Osteocyte (in vitro differentiated cells): ENCODE measurements at regions not wholly inside any gene's neighbourhood (a gene's known extent, or its start where the extent isn't known, plus 50 kb on each side); places are given as distances from the start of the nearest gene placed in this dataset.

Experiments
- DNase-seq: peaks from one replicate; pipeline ENCODE4 v3.0.0; 2021; ENCODE audit warnings: mixed read lengths; ENCODE audit not compliant: unreplicated experiment; ENCODE audit errors: extremely low spot score
- H3K27ac Mint-ChIP-seq: one replicate; pipeline ENCODE4 v1.8.0; 2021; ENCODE audit warnings: mild to moderate bottlenecking, mixed read lengths; ENCODE audit not compliant: unreplicated experiment
- H3K27me3 Mint-ChIP-seq: one replicate; pipeline ENCODE4 v1.8.0; 2021; ENCODE audit warnings: mixed read lengths; ENCODE audit not compliant: unreplicated experiment
- H3K36me3 Mint-ChIP-seq: one replicate; pipeline ENCODE4 v1.8.0; 2021; ENCODE audit warnings: mixed read lengths; ENCODE audit not compliant: unreplicated experiment
- H3K4me1 Mint-ChIP-seq: one replicate; pipeline ENCODE4 v1.8.0; 2021; ENCODE audit warnings: mixed read lengths; ENCODE audit not compliant: unreplicated experiment
- H3K4me3 Mint-ChIP-seq: one replicate; pipeline ENCODE4 v1.8.0; 2021; ENCODE audit warnings: mild to moderate bottlenecking, moderate library complexity, mixed read lengths; ENCODE audit not compliant: unreplicated experiment
- H3K9me3 Mint-ChIP-seq: one replicate; pipeline ENCODE4 v1.8.0; 2021; ENCODE audit warnings: mixed read lengths; ENCODE audit not compliant: unreplicated experiment
- TF ChIP-seq, protein P1 (sequence below): fragments of 200-600 bp; sonication (generic); IDR thresholded peaks from 2 replicates; pipeline ENCODE4 v1.5.0; 2021; ENCODE audit warnings: antibody characterized with exemption, mild to moderate bottlenecking, moderate library complexity

DNA sequence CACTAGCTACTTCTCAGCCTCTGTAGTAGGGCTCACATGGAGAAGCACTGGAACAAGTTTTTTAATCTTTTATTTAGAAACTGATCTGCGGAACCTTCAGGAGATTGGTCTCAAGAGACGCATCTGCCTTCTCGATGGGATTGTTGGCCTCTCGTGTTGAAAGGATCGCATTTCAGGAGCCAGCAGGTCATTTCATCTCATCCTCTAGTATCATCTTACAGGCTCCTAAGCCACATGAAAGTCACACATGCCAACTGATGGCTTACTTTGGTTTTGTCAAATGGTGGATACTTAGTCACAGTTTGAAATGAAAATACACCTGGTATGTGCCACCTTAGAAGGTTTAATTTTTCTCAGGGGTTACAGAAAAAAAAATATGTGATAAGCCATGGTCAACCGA is 1703.6 kb downstream of the EFNB2 start:
- H3K4me1 Mint-ChIP-seq = no peaks in the 10 kb centered on the region
- peaks cover 4% of the 10 kb centered on the region for H3K9me3 Mint-ChIP-seq
- no peaks in the 10 kb centered on the region for H3K27me3 Mint-ChIP-seq
- DNase-seq = no peak
- peaks cover 3% of the 10 kb centered on the region for H3K36me3 Mint-ChIP-seq
- TF ChIP-seq, protein P1, sequence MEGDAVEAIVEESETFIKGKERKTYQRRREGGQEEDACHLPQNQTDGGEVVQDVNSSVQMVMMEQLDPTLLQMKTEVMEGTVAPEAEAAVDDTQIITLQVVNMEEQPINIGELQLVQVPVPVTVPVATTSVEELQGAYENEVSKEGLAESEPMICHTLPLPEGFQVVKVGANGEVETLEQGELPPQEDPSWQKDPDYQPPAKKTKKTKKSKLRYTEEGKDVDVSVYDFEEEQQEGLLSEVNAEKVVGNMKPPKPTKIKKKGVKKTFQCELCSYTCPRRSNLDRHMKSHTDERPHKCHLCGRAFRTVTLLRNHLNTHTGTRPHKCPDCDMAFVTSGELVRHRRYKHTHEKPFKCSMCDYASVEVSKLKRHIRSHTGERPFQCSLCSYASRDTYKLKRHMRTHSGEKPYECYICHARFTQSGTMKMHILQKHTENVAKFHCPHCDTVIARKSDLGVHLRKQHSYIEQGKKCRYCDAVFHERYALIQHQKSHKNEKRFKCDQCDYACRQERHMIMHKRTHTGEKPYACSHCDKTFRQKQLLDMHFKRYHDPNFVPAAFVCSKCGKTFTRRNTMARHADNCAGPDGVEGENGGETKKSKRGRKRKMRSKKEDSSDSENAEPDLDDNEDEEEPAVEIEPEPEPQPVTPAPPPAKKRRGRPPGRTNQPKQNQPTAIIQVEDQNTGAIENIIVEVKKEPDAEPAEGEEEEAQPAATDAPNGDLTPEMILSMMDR = no peak
- H3K27ac Mint-ChIP-seq = no peak overlapping the region
- no peak overlapping the region for H3K4me3 Mint-ChIP-seq

DNA sequence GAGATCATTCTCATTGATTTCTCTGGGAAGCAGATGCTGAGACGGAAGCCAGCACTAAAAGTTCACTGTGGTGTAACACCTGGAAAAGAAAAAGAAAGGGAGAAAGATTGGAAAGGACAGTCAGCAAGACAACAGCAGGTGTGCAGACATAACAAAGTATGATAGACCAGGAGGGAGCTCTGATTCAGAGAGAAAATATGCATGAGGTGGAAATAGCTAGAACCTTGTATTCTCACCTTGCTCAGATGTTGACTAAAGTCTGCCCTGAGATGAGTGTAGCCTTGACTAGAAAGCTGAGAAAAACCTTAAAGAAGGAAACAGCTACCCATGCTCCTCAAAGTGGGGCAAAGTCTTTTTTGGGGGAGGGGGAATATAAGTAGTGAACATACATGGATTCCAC is 1711.8 kb downstream of the EFNB2 start:
- H3K27me3 Mint-ChIP-seq = no peaks in the 10 kb centered on the region
- no peaks in the 10 kb centered on the region for H3K4me1 Mint-ChIP-seq
- peaks cover 3% of the 10 kb centered on the region for H3K36me3 Mint-ChIP-seq
- H3K27ac Mint-ChIP-seq = no peak overlapping the region
- no peak overlapping the region for H3K4me3 Mint-ChIP-seq
- TF ChIP-seq, protein P1 = no peak
- no peak for DNase-seq
- peaks cover 9% of the 10 kb centered on the region for H3K9me3 Mint-ChIP-seq

DNA sequence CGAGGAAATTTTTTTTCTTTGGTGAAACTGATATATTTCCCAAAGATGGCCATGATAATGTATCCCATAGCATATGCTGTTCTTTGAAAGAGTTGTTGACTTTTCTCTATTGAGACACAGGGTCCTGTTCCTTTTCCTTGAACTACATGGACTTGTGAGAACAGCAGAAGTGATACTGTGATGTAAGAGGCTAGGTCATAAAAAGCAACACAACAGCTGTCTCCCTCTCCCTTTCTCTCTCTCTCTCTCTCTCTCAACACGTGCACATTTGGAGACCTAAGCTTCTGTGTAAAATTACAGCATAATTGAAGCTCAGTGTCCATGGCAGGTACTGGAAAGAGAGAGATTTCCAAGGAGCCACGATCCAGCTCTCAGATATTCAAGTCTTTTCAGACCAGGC is 1712.4 kb downstream of the EFNB2 start:
- H3K27ac Mint-ChIP-seq = no peak overlapping the region
- H3K4me3 Mint-ChIP-seq = no peak overlapping the region
- H3K27me3 Mint-ChIP-seq = no peaks in the 10 kb centered on the region
- H3K9me3 Mint-ChIP-seq = peaks cover 9% of the 10 kb centered on the region
- no peaks in the 10 kb centered on the region for H3K4me1 Mint-ChIP-seq
- peaks cover 3% of the 10 kb centered on the region for H3K36me3 Mint-ChIP-seq
- TF ChIP-seq, protein P1 = no peak
- no peak for DNase-seq

DNA sequence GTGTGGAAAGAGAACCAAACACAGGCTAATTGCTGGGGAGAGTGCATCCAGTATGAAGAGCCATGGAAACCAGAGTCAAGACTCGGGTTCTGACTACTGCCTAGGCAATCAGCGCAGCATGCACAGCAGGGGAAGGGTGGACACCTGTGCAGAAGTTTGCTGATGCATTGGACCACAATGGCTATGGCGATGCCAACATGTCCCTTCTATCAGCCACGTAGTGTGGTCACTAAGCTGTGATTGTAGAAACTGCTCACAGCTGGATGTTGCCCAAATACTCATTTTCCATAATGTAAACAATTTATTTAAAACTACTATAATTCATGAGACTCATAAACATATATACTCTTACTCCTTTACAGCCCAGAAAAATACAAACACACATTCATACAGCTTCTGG is 1718.2 kb downstream of the EFNB2 start:
- H3K4me1 Mint-ChIP-seq = peaks cover 9% of the 10 kb centered on the region
- no peak for DNase-seq
- TF ChIP-seq, protein P1 = no peak
- H3K36me3 Mint-ChIP-seq = no peaks in the 10 kb centered on the region
- no peaks in the 10 kb centered on the region for H3K27me3 Mint-ChIP-seq
- H3K27ac Mint-ChIP-seq = no peak overlapping the region
- peaks cover 12% of the 10 kb centered on the region for H3K9me3 Mint-ChIP-seq
- H3K4me3 Mint-ChIP-seq = no peak overlapping the region

DNA sequence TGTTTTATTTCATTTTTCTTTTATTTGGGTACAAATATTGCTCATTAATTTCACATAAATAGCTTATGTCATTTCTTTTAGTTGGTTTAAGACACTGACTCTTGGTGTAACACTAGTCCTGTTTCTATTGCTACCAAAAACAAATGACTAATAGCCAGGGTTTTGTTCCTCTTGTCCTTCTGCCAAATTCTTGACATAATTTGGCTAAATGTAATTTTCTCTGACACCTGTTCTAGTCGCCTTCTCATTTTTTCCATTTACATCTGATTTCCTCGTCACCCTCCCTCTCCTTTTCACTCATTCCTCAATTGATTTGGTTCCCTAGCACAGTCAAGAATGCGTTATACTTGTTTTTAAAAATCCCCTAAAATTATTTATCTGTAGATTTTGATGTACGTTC is 1718.7 kb downstream of the EFNB2 start:
- no peak for DNase-seq
- Mint-ChIP-seq H3K27me3 (no peaks in the 10 kb centered on the region), H3K9me3 (peaks cover 12% of the 10 kb centered on the region), H3K36me3 (no peaks in the 10 kb centered on the region), H3K27ac (no peak overlapping the region), H3K4me3 (no peak overlapping the region), H3K4me1 (peaks cover 9% of the 10 kb centered on the region)
- TF ChIP-seq, protein P1 = no peak
